ENCODE measurements at regions not wholly inside any gene's neighbourhood (a gene's known extent, or its start where the extent isn't known, plus 50 kb on each side); places are given as distances from the start of the nearest gene placed in this dataset.
"Not testable (repeated sequence)": the region's sequence is repeated elsewhere in the genome, so short reads cannot be mapped to it uniquely, and the experiment has no call there.

GRCh38 chr11:134940441-134941126 is 528.5 kb upstream of the B3GAT1 start:
- Histone ChIP-seq H3K27me3 (ENCODE audit: control insufficient read depth, insufficient read depth, low read length) (no peaks in the 10 kb centered on the region), H3K36me3 (ENCODE audit: control insufficient read depth, insufficient read depth, low read length) (no peaks in the 10 kb centered on the region), H3K4me3 (ENCODE audit: low read depth, low read length) (no peak overlapping the region)
- TF ChIP-seq CTCF (IDR thresholded peaks at IDR 0.05; ENCODE audit: insufficient read depth, low read length, severe bottlenecking) = no peak
- no peak for DNase-seq (ENCODE audit: low read depth)
- FAIRE-seq = no peak

- DNase-seq (ENCODE audit: low read depth) = no peak
- Histone ChIP-seq H3K27me3 (ENCODE audit: control insufficient read depth, insufficient read depth, low read length) (no peaks in the 10 kb centered on the region), H3K4me3 (ENCODE audit: low read depth, low read length) (no peak overlapping the region), H3K36me3 (ENCODE audit: control insufficient read depth, insufficient read depth, low read length) (no peaks in the 10 kb centered on the region)
- no peak for TF ChIP-seq CTCF (IDR thresholded peaks at IDR 0.05; ENCODE audit: insufficient read depth, low read length, severe bottlenecking)
- FAIRE-seq = no peak
These were observed 527.9 kb upstream of the B3GAT1 start for GRCh38 chr11:134939905-134940304.

GRCh38 chr11:134939031-134939430 is 527.0 kb upstream of the B3GAT1 start:
- FAIRE-seq (no peak), DNase-seq (ENCODE audit: low read depth) (no peak)
- no peak for TF ChIP-seq CTCF (IDR thresholded peaks at IDR 0.05; ENCODE audit: insufficient read depth, low read length, severe bottlenecking)
- Histone ChIP-seq H3K36me3 (ENCODE audit: control insufficient read depth, insufficient read depth, low read length) (no peaks in the 10 kb centered on the region), H3K27me3 (ENCODE audit: control insufficient read depth, insufficient read depth, low read length) (no peaks in the 10 kb centered on the region), H3K4me3 (ENCODE audit: low read depth, low read length) (no peak overlapping the region)

GRCh38 chr11:134938212-134938611 is 526.2 kb upstream of the B3GAT1 start:
- peak; percentile 18 for FAIRE-seq
- H3K4me3 ChIP-seq (ENCODE audit: low read depth, low read length) = no peak overlapping the region
- TF ChIP-seq CTCF (IDR thresholded peaks at IDR 0.05; ENCODE audit: insufficient read depth, low read length, severe bottlenecking) = no peak
- no peak for DNase-seq (ENCODE audit: low read depth)
- H3K27me3 ChIP-seq (ENCODE audit: control insufficient read depth, insufficient read depth, low read length) = no peaks in the 10 kb centered on the region
- H3K36me3 ChIP-seq (ENCODE audit: control insufficient read depth, insufficient read depth, low read length) = no peaks in the 10 kb centered on the region

- not testable (repeated sequence) for H3K4me3 ChIP-seq (ENCODE audit: low read depth, low read length); FAIRE-seq; H3K36me3 ChIP-seq (ENCODE audit: control insufficient read depth, insufficient read depth, low read length); DNase-seq (ENCODE audit: low read depth); H3K27me3 ChIP-seq (ENCODE audit: control insufficient read depth, insufficient read depth, low read length)
These were observed 525.2 kb upstream of the B3GAT1 start for GRCh38 chr11:134937193-134937592.

- FAIRE-seq = no peak
- no peak for DNase-seq (ENCODE audit: low read depth)
These were observed 520.7 kb upstream of the B3GAT1 start for GRCh38 chr11:134932761-134933160.

More at GRCh38 chr11:134932761-134933160, 520.7 kb upstream of the B3GAT1 start:
- no peak overlapping the region for H3K4me3 ChIP-seq (ENCODE audit: low read depth, low read length)
- no peaks in the 10 kb centered on the region for H3K36me3 ChIP-seq (ENCODE audit: control insufficient read depth, insufficient read depth, low read length)
- no peaks in the 10 kb centered on the region for H3K27me3 ChIP-seq (ENCODE audit: control insufficient read depth, insufficient read depth, low read length)
- no peak for TF ChIP-seq CTCF (IDR thresholded peaks at IDR 0.05; ENCODE audit: insufficient read depth, low read length, severe bottlenecking)

All from bronchial epithelial cell (primary cell).